ENCODE measurements at regions not wholly inside any gene's neighbourhood (a gene's known extent, or its start where the extent isn't known, plus 50 kb on each side); places are given as distances from the start of the nearest gene placed in this dataset.
"Not testable (repeated sequence)": the region's sequence is repeated elsewhere in the genome, so short reads cannot be mapped to it uniquely, and the experiment has no call there.

- Histone ChIP-seq H3K36me3 (ENCODE audit: control insufficient read depth in 4 of 4, insufficient read depth in 4 of 4, low read length in 4 of 4) (no peaks in the 10 kb centered on the region), H3K9me3 (ENCODE audit: control insufficient read depth in 4 of 4, insufficient read depth in 3 of 4, low read length in 3 of 4) (no peaks in the 10 kb centered on the region), H3K9ac (ENCODE audit: insufficient read depth in 1 of 2, low read length in 2 of 2) (no peak overlapping the region), H3K27me3 (ENCODE audit: control insufficient read depth in 3 of 3, insufficient read depth in 3 of 3, low read length in 2 of 3) (no peaks in the 10 kb centered on the region), H3K4me1 (ENCODE audit: control insufficient read depth in 5 of 5, insufficient read depth in 5 of 5, low read length in 5 of 5) (no peaks in the 10 kb centered on the region), H3K27ac (ENCODE audit: low read depth in 1 of 2, low read length in 1 of 2) (no peak overlapping the region), H3K4me3 (no peak overlapping the region)
- 67 to 71% methylated on average over 10 of the region's 10 CpGs for WGBS, 2 donors
- DNase-seq: no peak
- TF ChIP-seq CTCF (IDR thresholded peaks at IDR 0.05; ENCODE audit: control extremely low read depth, extremely low read depth): no peak
- ATAC-seq (ENCODE audit: insufficient read depth, low FRiP score): no peak
Observed at GRCh38 chr2:102892698-102893310, 131.0 kb downstream of the TMEM182 start.

- no peaks in the 10 kb centered on the region for H3K9me3 ChIP-seq (ENCODE audit: control insufficient read depth in 4 of 4, insufficient read depth in 3 of 4, low read length in 3 of 4)
- no peak for ATAC-seq (ENCODE audit: insufficient read depth, low FRiP score)
- no peaks in the 10 kb centered on the region for H3K4me1 ChIP-seq (ENCODE audit: control insufficient read depth in 5 of 5, insufficient read depth in 5 of 5, low read length in 5 of 5)
- no peak overlapping the region for H3K27ac ChIP-seq (ENCODE audit: low read depth in 1 of 2, low read length in 1 of 2)
- WGBS, 2 donors: 96 to 97% methylated on average over 12 of the region's 12 CpGs
- no peaks in the 10 kb centered on the region for H3K36me3 ChIP-seq (ENCODE audit: control insufficient read depth in 4 of 4, insufficient read depth in 4 of 4, low read length in 4 of 4)
- no peak for DNase-seq
- H3K9ac ChIP-seq (ENCODE audit: insufficient read depth in 1 of 2, low read length in 2 of 2): no peak overlapping the region
- no peaks in the 10 kb centered on the region for H3K27me3 ChIP-seq (ENCODE audit: control insufficient read depth in 3 of 3, insufficient read depth in 3 of 3, low read length in 2 of 3)
- TF ChIP-seq CTCF (IDR thresholded peaks at IDR 0.05; ENCODE audit: control extremely low read depth, extremely low read depth): no peak
- no peak overlapping the region for H3K4me3 ChIP-seq
Observed at GRCh38 chr2:102893870-102894269, 132.0 kb downstream of the TMEM182 start.

- Histone ChIP-seq H3K36me3 (ENCODE audit: control insufficient read depth in 4 of 4, insufficient read depth in 4 of 4, low read length in 4 of 4) (no peaks in the 10 kb centered on the region), H3K9me3 (ENCODE audit: control insufficient read depth in 4 of 4, insufficient read depth in 3 of 4, low read length in 3 of 4) (no peaks in the 10 kb centered on the region), H3K4me3 (no peak overlapping the region), H3K9ac (ENCODE audit: insufficient read depth in 1 of 2, low read length in 2 of 2) (no peak overlapping the region), H3K27ac (ENCODE audit: low read depth in 1 of 2, low read length in 1 of 2) (no peak overlapping the region), H3K4me1 (ENCODE audit: control insufficient read depth in 5 of 5, insufficient read depth in 5 of 5, low read length in 5 of 5) (no peaks in the 10 kb centered on the region), H3K27me3 (ENCODE audit: control insufficient read depth in 3 of 3, insufficient read depth in 3 of 3, low read length in 2 of 3) (no peaks in the 10 kb centered on the region)
- no peak for TF ChIP-seq CTCF (IDR thresholded peaks at IDR 0.05; ENCODE audit: control extremely low read depth, extremely low read depth)
- no peak for DNase-seq
- ATAC-seq (ENCODE audit: insufficient read depth, low FRiP score): no peak
- WGBS, 2 donors: 8 to 19% methylated on average over 2 of the region's 2 CpGs
Observed at GRCh38 chr2:102895376-102895775, 133.5 kb downstream of the TMEM182 start.

- H3K9ac ChIP-seq (ENCODE audit: insufficient read depth in 1 of 2, low read length in 2 of 2); H3K27ac ChIP-seq (ENCODE audit: low read depth in 1 of 2, low read length in 1 of 2); H3K4me3 ChIP-seq; H3K4me1 ChIP-seq (ENCODE audit: control insufficient read depth in 5 of 5, insufficient read depth in 5 of 5, low read length in 5 of 5); H3K9me3 ChIP-seq (ENCODE audit: control insufficient read depth in 4 of 4, insufficient read depth in 3 of 4, low read length in 3 of 4); DNase-seq; ATAC-seq (ENCODE audit: insufficient read depth, low FRiP score); H3K27me3 ChIP-seq (ENCODE audit: control insufficient read depth in 3 of 3, insufficient read depth in 3 of 3, low read length in 2 of 3); H3K36me3 ChIP-seq (ENCODE audit: control insufficient read depth in 4 of 4, insufficient read depth in 4 of 4, low read length in 4 of 4): not testable (repeated sequence)
- 68 to 75% methylated on average over 2 of the region's 2 CpGs for WGBS, 2 donors
Observed at GRCh38 chr2:102909240-102909639, 147.4 kb downstream of the TMEM182 start.
